Fibroblast of lung (primary cell): ENCODE measurements at regions not wholly inside any gene's neighbourhood (a gene's known extent, or its start where the extent isn't known, plus 50 kb on each side); places are given as distances from the start of the nearest gene placed in this dataset.

ENCODE experiments used
- EZH2 ChIP-seq: IDR thresholded peaks from 2 replicates; pipeline ENCODE4 v1.5.1; 2012; ENCODE audit warnings: low read length, control low read depth, mild to moderate bottlenecking; ENCODE audit errors: missing control alignments
- TF ChIP-seq, protein P1 (sequence below), 2 donors: IDR thresholded peaks in 1 of 2; conservative IDR thresholded peaks in 1 of 2; 1 replicate in 1 of 2; 2 replicates in 1 of 2; pipeline ENCODE4 v1.5.1; 2011 to 2012; ENCODE audit warnings: low read length in 2 of 2, control low read depth in 1 of 2, inconsistent platforms in 1 of 2, low read depth in 1 of 2, mild to moderate bottlenecking in 1 of 2

GRCh38 chr17:12376276-12376675 is 289.4 kb upstream of the MYOCD start:
- TF ChIP-seq, protein P1, sequence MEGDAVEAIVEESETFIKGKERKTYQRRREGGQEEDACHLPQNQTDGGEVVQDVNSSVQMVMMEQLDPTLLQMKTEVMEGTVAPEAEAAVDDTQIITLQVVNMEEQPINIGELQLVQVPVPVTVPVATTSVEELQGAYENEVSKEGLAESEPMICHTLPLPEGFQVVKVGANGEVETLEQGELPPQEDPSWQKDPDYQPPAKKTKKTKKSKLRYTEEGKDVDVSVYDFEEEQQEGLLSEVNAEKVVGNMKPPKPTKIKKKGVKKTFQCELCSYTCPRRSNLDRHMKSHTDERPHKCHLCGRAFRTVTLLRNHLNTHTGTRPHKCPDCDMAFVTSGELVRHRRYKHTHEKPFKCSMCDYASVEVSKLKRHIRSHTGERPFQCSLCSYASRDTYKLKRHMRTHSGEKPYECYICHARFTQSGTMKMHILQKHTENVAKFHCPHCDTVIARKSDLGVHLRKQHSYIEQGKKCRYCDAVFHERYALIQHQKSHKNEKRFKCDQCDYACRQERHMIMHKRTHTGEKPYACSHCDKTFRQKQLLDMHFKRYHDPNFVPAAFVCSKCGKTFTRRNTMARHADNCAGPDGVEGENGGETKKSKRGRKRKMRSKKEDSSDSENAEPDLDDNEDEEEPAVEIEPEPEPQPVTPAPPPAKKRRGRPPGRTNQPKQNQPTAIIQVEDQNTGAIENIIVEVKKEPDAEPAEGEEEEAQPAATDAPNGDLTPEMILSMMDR (conservative IDR thresholded peaks at IDR 0.05 in 1 of 2, IDR thresholded peaks at IDR 0.05 in 1 of 2; ENCODE audit: low read depth in 1 of 2, low read length in 2 of 2) = no peak
- no peak for TF ChIP-seq EZH2
